ENCODE measurements at regions not wholly inside any gene's neighbourhood (a gene's known extent, or its start where the extent isn't known, plus 50 kb on each side); places are given as distances from the start of the nearest gene placed in this dataset.

- TF ChIP-seq, protein P1, sequence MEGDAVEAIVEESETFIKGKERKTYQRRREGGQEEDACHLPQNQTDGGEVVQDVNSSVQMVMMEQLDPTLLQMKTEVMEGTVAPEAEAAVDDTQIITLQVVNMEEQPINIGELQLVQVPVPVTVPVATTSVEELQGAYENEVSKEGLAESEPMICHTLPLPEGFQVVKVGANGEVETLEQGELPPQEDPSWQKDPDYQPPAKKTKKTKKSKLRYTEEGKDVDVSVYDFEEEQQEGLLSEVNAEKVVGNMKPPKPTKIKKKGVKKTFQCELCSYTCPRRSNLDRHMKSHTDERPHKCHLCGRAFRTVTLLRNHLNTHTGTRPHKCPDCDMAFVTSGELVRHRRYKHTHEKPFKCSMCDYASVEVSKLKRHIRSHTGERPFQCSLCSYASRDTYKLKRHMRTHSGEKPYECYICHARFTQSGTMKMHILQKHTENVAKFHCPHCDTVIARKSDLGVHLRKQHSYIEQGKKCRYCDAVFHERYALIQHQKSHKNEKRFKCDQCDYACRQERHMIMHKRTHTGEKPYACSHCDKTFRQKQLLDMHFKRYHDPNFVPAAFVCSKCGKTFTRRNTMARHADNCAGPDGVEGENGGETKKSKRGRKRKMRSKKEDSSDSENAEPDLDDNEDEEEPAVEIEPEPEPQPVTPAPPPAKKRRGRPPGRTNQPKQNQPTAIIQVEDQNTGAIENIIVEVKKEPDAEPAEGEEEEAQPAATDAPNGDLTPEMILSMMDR (IDR thresholded peaks at IDR 0.05) = no peak
- no peak for TF ChIP-seq POLR2A (IDR thresholded peaks at IDR 0.05)
Measured at GRCh38 chr7:106589198-106589879, 71.6 kb downstream of the CCDC71L start.
